ENCODE measurements at regions not wholly inside any gene's neighbourhood (a gene's known extent, or its start where the extent isn't known, plus 50 kb on each side); places are given as distances from the start of the nearest gene placed in this dataset.

- in situ Hi-C loops (cut with HindIII; ENCODE audit: low sequenced_read_pairs): no loop called here
- DNase-seq (ENCODE audit: low spot score): no peak
Measured at GRCh38 chr6:147053311-147053921, 150.8 kb upstream of the STXBP5 start.

GRCh38 chr6:147054158-147054557 lies 150.1 kb upstream of the STXBP5 start:
- in situ Hi-C loops (cut with HindIII; ENCODE audit: low sequenced_read_pairs): no loop called here
- peak; percentile 74 for DNase-seq (ENCODE audit: low spot score)

DNA sequence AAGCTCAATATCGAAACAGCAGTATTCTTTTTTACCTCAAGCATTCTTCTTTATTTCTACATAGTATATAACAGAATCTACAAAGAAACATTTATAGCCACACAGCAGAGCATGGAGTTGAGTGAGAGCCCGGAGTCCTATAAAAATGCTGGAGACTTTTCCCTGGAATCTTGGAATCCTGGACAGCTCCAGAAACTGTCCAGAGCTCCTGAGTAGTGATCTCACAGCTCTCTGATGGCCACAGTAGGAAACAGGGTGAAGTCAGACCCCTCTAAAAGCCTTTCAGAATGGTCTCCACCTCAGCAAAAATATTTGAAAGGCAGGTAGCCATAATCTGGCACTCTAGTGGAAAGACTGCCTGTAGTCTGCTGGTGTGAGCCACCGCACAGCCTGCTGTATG lies 149.3 kb upstream of the STXBP5 start:
- in situ Hi-C loops (cut with HindIII; ENCODE audit: low sequenced_read_pairs): no loop called here
- DNase-seq (ENCODE audit: low spot score): no peak

GRCh38 chr6:147055821-147056392 lies 148.3 kb upstream of the STXBP5 start:
- DNase-seq (ENCODE audit: low spot score): peak; percentile 97
- in situ Hi-C loops (cut with HindIII; ENCODE audit: low sequenced_read_pairs): no loop called here

DNA sequence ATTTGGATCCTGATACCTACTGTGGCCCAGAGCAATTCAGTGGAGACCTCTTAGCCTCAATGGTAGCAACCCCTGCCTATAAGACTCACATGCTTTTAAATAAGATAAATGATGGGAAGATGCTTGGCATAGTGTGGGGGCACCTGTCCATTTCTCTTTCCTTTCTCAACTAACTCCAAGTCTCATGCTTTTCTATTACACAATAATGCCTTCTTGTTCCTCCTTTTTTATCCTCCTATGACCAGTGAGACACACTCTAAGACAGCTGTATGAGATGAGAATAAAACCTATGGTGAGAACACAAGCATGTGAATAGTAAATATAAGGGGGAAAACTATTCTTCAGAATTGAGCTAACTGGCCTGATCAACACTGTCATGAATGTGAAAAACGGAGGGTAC lies 147.0 kb upstream of the STXBP5 start:
- in situ Hi-C loops (cut with HindIII; ENCODE audit: low sequenced_read_pairs): no loop called here
- no peak for DNase-seq (ENCODE audit: low spot score)

- DNase-seq (ENCODE audit: low spot score): no peak
- in situ Hi-C loops (cut with HindIII; ENCODE audit: low sequenced_read_pairs): no loop called here
Measured at GRCh38 chr6:147057705-147058342, 146.4 kb upstream of the STXBP5 start.

GRCh38 chr6:147058786-147059385 lies 145.3 kb upstream of the STXBP5 start:
- DNase-seq (ENCODE audit: low spot score): no peak
- in situ Hi-C loops (cut with HindIII; ENCODE audit: low sequenced_read_pairs): no loop called here

- DNase-seq (ENCODE audit: low spot score): no peak
- in situ Hi-C loops (cut with HindIII; ENCODE audit: low sequenced_read_pairs): no loop called here
Measured at GRCh38 chr6:147060636-147061035, 143.6 kb upstream of the STXBP5 start.

DNA sequence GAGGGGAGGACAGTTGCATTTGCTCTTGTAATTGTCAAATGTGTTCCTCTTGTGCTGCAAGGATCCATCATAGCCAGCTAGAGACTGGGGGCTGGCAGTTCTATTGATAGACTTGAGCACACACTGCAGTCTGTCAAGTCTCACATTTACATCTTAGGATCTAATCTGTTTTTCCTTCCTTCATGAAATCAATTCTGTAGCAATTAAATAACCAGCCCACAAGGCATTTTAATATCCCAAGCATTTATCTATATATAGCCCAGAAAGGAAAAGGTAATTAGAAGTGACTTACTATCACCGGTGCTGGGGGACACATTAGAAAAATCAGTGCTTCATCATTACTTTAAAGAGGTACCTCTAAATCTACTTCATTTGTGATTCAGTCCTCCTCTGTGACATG lies 143.0 kb upstream of the STXBP5 start:
- in situ Hi-C loops (cut with HindIII; ENCODE audit: low sequenced_read_pairs): no loop called here
- DNase-seq (ENCODE audit: low spot score): no peak

DNA sequence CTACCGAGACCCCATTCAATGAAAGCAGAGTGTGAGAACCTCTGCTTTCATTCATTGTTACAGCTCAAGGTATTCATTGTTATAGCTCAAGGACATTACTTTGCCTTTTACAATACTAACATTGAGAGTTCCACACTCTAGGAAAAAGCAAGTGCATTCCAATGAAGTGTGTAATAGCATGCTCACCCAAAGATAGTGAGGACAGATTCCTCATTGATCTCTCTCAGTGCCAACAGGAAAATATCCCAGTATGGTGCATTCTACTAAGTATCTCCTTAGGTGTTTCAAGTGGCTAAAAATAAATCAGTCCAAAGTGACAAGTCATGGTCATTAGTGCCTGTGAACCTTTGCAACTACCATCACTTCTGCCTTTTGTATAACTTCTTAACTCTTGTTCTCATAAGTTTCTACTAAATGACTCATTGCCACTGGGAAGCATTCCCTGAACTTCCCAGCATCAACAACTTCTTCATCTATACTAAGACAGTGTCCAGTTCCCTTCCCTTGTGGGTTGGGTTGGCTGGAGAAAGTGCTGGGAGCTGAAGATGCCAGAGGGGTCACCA lies 140.7 kb upstream of the STXBP5 start:
- in situ Hi-C loops (cut with HindIII; ENCODE audit: low sequenced_read_pairs): no loop called here
- DNase-seq (ENCODE audit: low spot score): no peak

- in situ Hi-C loops (cut with HindIII; ENCODE audit: low sequenced_read_pairs): no loop called here
- peak; percentile 74 for DNase-seq (ENCODE audit: low spot score)
Measured at GRCh38 chr6:147065786-147066185, 138.4 kb upstream of the STXBP5 start.

GRCh38 chr6:147067184-147067583 lies 137.0 kb upstream of the STXBP5 start:
- in situ Hi-C loops (cut with HindIII; ENCODE audit: low sequenced_read_pairs): no loop called here
- DNase-seq (ENCODE audit: low spot score): no peak

DNA sequence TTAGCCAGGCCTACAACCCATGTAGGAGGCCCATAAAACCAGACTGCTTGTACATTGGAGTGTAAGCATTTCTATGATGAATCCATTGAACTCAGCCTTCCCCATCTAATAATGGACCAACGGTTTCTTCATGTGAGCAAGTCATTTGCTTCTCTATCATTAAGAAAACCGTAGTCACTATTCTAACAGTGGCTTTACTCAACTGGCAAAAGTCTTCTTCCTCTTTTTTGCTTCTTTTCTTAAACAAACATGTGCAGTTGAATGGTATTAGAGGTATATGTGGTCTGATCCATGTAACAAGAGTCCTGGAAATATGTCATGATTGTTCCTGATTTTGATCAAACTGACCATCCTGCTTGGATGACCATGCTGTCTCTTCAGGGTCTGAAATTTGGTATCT lies 132.4 kb upstream of the STXBP5 start:
- in situ Hi-C loops (cut with HindIII; ENCODE audit: low sequenced_read_pairs): no loop called here
- DNase-seq (ENCODE audit: low spot score): no peak

DNA sequence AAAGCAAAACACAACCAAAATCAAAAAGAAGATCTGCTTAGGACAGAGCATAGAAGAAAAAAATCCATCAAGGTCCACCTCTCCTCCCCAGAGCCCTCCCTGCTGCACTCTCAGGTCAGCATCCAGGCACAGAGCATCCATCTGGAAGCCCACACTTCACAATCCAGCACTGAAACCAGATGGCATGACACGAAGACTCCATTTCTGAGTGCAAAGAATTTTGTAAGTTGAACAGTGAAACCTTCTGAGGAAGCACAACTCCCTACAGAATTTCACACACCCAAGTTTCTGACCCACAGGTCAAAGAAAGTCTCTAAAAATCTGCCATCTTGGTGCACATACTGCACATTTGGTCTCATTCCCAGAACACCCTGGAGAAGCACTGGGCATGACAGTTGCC lies 128.8 kb upstream of the STXBP5 start:
- in situ Hi-C loops (cut with HindIII; ENCODE audit: low sequenced_read_pairs): no loop called here
- peak; percentile 81 for DNase-seq (ENCODE audit: low spot score)

DNA sequence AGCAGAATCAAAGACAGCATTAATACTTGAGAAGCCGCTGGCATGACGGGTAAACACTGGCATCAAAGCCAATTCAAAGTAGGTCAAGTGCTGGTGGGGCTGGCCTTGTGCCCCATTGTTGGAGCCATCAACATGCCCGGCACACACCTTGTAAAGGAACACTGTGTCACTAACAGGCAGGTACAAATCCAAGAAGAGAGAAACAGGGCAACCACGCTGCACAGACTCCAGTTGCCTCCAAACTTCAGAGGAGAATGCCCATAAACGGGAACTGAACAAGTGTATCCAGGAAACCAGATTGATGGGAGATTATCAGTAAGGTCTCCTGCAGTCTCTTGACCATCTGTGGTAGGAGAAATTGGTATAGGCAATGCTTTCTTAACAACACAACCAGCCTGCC lies 127.0 kb upstream of the STXBP5 start:
- in situ Hi-C loops (cut with HindIII; ENCODE audit: low sequenced_read_pairs): no loop called here
- DNase-seq (ENCODE audit: low spot score): peak; percentile 99

DNA sequence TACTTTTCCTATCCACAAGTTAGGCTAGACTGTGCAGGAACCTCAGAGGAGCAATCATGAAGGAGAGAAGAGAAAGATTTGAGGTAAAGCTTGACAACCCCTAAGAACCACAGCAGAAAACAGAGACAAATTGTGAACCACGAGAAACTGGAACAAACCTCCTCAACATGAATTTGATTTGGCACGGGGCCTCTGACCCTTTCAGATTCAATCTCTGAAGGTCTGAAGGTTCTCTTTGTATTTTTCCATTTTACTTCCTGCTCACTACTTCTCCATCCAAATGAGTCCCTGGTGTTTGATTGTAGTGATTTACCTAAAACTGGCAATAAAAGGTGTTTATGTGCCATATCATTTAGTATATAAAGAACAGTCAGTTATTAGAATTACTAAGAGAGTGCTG lies 126.1 kb upstream of the STXBP5 start:
- DNase-seq (ENCODE audit: low spot score): peak; percentile 62
- in situ Hi-C loops (cut with HindIII; ENCODE audit: low sequenced_read_pairs): no loop called here

DNA sequence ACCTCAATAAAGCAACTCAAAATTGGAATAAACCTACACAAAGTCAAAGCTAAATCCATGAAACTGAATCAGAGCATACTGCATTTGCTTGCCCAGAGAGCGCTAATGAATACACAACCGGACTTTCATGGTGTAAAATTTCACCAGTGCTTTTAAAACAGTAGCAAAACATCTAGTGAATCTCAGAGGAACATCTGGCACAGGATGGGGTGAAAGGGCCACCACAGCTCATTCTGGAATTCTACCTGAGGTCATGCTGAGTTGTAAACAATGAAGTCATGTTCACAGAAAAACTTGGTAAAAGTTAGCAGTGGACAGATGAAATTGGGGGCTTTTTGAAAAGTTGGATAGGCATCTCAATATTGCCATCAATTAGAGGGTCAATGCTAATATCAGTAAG lies 125.6 kb upstream of the STXBP5 start:
- no peak for DNase-seq (ENCODE audit: low spot score)
- in situ Hi-C loops (cut with HindIII; ENCODE audit: low sequenced_read_pairs): no loop called here

- in situ Hi-C loops (cut with HindIII; ENCODE audit: low sequenced_read_pairs): no loop called here
- DNase-seq (ENCODE audit: low spot score): no peak
Measured at GRCh38 chr6:147080225-147080624, 124.0 kb upstream of the STXBP5 start.

- in situ Hi-C loops (cut with HindIII; ENCODE audit: low sequenced_read_pairs): no loop called here
- no peak for DNase-seq (ENCODE audit: low spot score)
Measured at GRCh38 chr6:147081076-147081609, 123.1 kb upstream of the STXBP5 start.

DNA sequence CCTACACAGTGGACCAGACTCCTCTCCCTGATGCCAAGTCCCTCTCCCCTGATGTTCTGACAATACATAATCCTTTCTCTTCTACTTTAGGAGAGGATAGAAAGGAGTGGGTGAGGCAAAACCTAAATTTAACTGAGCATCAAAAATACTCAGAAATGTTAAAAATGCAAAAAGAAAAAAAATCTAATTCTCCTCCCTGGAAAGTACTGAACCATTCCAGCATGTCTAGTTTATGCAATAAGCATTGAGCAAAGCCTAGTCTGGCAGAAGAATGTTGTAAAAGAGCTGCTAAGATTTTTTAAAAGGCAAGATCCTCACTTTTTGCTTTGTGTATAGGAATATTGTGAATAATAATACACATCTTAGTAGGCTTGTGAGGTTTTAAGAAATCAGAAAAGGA lies 116.6 kb upstream of the STXBP5 start:
- no peak for DNase-seq (ENCODE audit: low spot score)
- in situ Hi-C loops (cut with HindIII; ENCODE audit: low sequenced_read_pairs): no loop called here

Measured in G401 (cell line).